PC-9 (cell line): ENCODE measurements at regions not wholly inside any gene's neighbourhood (a gene's known extent, or its start where the extent isn't known, plus 50 kb on each side); places are given as distances from the start of the nearest gene placed in this dataset.
A peak's percentile ranks its signal among the peaks of the same experiment; 100 is the strongest.

ENCODE experiments used
- BruUV-seq: library from RNA; stranded (reverse); fragments of 400-500 nt; replicated peaks from 2 replicates; lab custom pipeline; 2021; lab: Mats Ljungman, UMichigan
- CTCF ChIA-PET: fragments of 300-600 bp; sonication (Branson Sonifier 250); formaldehyde crosslinking; loops from one replicate; lab custom pipeline; 2022; ENCODE audit warnings: antibody characterized with exemption; lab: Charles Lee
- POLR2A ChIA-PET: fragments of 300-600 bp; sonication (Branson Sonifier 250); formaldehyde crosslinking; loops from one replicate; lab custom pipeline; 2022; ENCODE audit warnings: antibody characterized with exemption; ENCODE audit not compliant: unreplicated experiment; lab: Charles Lee
- DNase-seq, 2 experiments: peaks; one replicate each; pipeline versions ENCODE4 v3.0.0 to v3.0.0-alpha.2; 2015 to 2022; ENCODE audit warnings: mixed read lengths in 1 of 2
- H2AFZ ChIP-seq: fragments of 200-600 bp; sonication (generic); 2 replicates; pipeline ENCODE4 v1.8.1; 2017; ENCODE audit warnings: antibody characterized with exemption
- H3F3A ChIP-seq: fragments of 200-600 bp; sonication (generic); 2 replicates; pipeline ENCODE4 v1.8.1; 2017; ENCODE audit warnings: antibody characterized with exemption, mild to moderate bottlenecking, low read depth; ENCODE audit not compliant: insufficient read depth
- H3K27ac ChIP-seq: fragments of 200-600 bp; sonication (generic); 2 replicates; pipeline ENCODE4 v1.6.1; 2016; ENCODE audit warnings: mixed run types
- H3K27me3 ChIP-seq: fragments of 200-600 bp; sonication (generic); 2 replicates; pipeline ENCODE4 v1.6.1; 2016; ENCODE audit warnings: low read depth, mixed run types; ENCODE audit not compliant: insufficient read depth
- H3K36me3 ChIP-seq: fragments of 200-600 bp; sonication (generic); 2 replicates; pipeline ENCODE4 v1.6.1; 2016; ENCODE audit warnings: low read depth, mixed run types
- H3K4me1 ChIP-seq: fragments of 200-600 bp; sonication (generic); replicated peaks from 2 replicates; pipeline ENCODE4 v1.6.1; 2016; ENCODE audit warnings: mixed run types; ENCODE audit not compliant: insufficient read depth
- H3K4me2 ChIP-seq: fragments of 200-600 bp; sonication (generic); 2 replicates; pipeline ENCODE4 v1.6.1; 2017; ENCODE audit warnings: mixed run types
- H3K4me3 ChIP-seq: fragments of 200-600 bp; sonication (generic); 2 replicates; pipeline ENCODE4 v1.6.1; 2016; ENCODE audit warnings: mixed run types
- H3K79me2 ChIP-seq: fragments of 200-600 bp; sonication (generic); 2 replicates; pipeline ENCODE4 v1.6.1; 2017; ENCODE audit warnings: low read depth, mixed run types
- H3K9me2 ChIP-seq: fragments of 200-600 bp; sonication (generic); 2 replicates; pipeline ENCODE4 v1.8.1; 2017; ENCODE audit warnings: mild to moderate bottlenecking; ENCODE audit not compliant: insufficient read depth
- H3K9me3 ChIP-seq: fragments of 200-600 bp; sonication (generic); 2 replicates; pipeline ENCODE4 v1.8.1; 2016; ENCODE audit warnings: low read depth; ENCODE audit not compliant: insufficient read depth
- H4K20me1 ChIP-seq: fragments of 200-600 bp; sonication (generic); 2 replicates; pipeline ENCODE4 v1.8.1; 2017; ENCODE audit not compliant: insufficient read depth
- EZH2 ChIP-seq: fragments of 200-600 bp; sonication (generic); IDR thresholded peaks from 2 replicates; pipeline ENCODE4 v1.8.0; 2017; ENCODE audit warnings: antibody characterized with exemption, low read depth
- intact Hi-C: fragments of 100-400 bp; cut with micrococcal nuclease; formaldehyde crosslinking; loops from one replicate; pipeline ENCODE4 v1.10.0; 2022; ENCODE audit not compliant: unreplicated experiment
- TF ChIP-seq, protein P1 (sequence below): fragments of 200-600 bp; sonication (generic); conservative IDR thresholded peaks from 2 replicates; pipeline ENCODE4 v1.6.1; 2017; ENCODE audit warnings: mixed run types, antibody characterized with exemption, mild to moderate bottlenecking, moderate library complexity

GRCh38 chr6:21764989-21765388, 171.4 kb downstream of the SOX4 start:
- Histone ChIP-seq H3K4me3 (no peak overlapping the region), H3K9me2 (no peaks in the 10 kb centered on the region), H4K20me1 (no peaks in the 10 kb centered on the region), H2AFZ (no peak overlapping the region), H3K27ac (no peak overlapping the region), H3K27me3 (no peaks in the 10 kb centered on the region), H3K9me3 (no peaks in the 10 kb centered on the region), H3K4me2 (peak overlapping the region; percentile 29), H3K36me3 (no peaks in the 10 kb centered on the region), H3F3A (no peaks in the 10 kb centered on the region), H3K4me1 (peaks cover 37% of the 10 kb centered on the region), H3K79me2 (no peaks in the 10 kb centered on the region)
- intact Hi-C loops = loop anchor here (2.0 kb wide), 1 partner anchor 26 kb away; no protein-coding TSS in a partner anchor
- BruUV-seq = no TSS peak
- ChIA-PET CTCF (no interaction called here), POLR2A (no interaction called here)
- peak in 1 of 2 experiments; percentile 55 for DNase-seq
- TF ChIP-seq, protein P1, sequence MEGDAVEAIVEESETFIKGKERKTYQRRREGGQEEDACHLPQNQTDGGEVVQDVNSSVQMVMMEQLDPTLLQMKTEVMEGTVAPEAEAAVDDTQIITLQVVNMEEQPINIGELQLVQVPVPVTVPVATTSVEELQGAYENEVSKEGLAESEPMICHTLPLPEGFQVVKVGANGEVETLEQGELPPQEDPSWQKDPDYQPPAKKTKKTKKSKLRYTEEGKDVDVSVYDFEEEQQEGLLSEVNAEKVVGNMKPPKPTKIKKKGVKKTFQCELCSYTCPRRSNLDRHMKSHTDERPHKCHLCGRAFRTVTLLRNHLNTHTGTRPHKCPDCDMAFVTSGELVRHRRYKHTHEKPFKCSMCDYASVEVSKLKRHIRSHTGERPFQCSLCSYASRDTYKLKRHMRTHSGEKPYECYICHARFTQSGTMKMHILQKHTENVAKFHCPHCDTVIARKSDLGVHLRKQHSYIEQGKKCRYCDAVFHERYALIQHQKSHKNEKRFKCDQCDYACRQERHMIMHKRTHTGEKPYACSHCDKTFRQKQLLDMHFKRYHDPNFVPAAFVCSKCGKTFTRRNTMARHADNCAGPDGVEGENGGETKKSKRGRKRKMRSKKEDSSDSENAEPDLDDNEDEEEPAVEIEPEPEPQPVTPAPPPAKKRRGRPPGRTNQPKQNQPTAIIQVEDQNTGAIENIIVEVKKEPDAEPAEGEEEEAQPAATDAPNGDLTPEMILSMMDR = no peak
- TF ChIP-seq EZH2 = no peak

DNA sequence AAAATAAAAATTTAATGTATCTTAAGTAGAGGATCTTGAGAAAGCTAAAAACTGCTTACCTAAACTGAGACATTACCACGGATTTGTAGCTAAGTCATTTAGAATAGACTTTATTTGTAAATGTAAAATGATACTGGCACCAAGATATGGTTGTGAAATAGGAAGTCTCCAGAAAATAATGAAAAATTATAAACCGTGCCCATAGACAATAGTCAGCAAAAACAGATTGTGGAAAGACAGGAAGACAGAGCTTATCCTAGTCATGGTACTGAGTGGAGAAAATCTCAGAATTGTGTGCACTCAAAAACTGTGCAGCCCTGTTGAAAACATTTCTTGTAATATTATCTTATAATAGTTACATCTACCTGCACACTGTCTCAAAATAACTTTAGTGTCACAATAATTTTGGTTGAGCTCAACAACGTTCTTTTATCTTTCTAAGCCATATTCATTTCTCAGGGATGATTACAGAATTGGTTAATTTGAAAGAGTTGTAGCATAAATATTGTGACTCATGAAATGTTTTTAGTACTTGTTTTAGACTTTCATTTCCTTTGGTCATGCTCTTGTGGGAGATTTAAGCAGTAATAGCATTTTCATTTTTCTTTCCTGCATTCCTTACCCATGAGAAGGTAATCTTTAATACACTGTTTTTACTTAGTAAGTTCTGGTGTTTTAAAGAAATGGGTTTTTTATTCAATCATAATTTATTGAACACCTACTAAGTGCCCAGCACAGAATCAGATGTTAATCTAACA, 174.5 kb downstream of the SOX4 start:
- Histone ChIP-seq H3K4me2 (peak overlapping the region; percentile 34; the same call in 1 of the 2 replicates), H3K27me3 (no peaks in the 10 kb centered on the region), H3F3A (no peaks in the 10 kb centered on the region), H3K4me3 (no peak overlapping the region), H3K9me2 (no peaks in the 10 kb centered on the region), H2AFZ (no peak overlapping the region), H3K79me2 (no peaks in the 10 kb centered on the region), H4K20me1 (no peaks in the 10 kb centered on the region), H3K4me1 (peaks cover 40% of the 10 kb centered on the region), H3K9me3 (no peaks in the 10 kb centered on the region), H3K27ac (peak overlapping the region; percentile 39), H3K36me3 (no peaks in the 10 kb centered on the region)
- POLR2A ChIA-PET = interaction anchor here (0.6 to 0.7 kb wide), 2 partner anchors 37 to 377 kb away, joined by 3 to 4 read pairs; no protein-coding TSS in a partner anchor
- intact Hi-C loops = no loop called here
- peak in 1 of 2 experiments; percentile 64 for DNase-seq
- no peak for TF ChIP-seq EZH2
- TF ChIP-seq, protein P1 = no peak
- BruUV-seq = no TSS peak
- CTCF ChIA-PET = no interaction called here

- H3K4me3 ChIP-seq = no peak overlapping the region
- H3K4me1 ChIP-seq = peaks cover 40% of the 10 kb centered on the region
- H3K36me3 ChIP-seq = no peaks in the 10 kb centered on the region
- H3K9me2 ChIP-seq = no peaks in the 10 kb centered on the region
- no peak overlapping the region for H3K4me2 ChIP-seq
- no peaks in the 10 kb centered on the region for H4K20me1 ChIP-seq
- ChIA-PET CTCF (no interaction called here), POLR2A (interaction anchor here (0.6 to 0.7 kb wide), 3 partner anchors 17 to 1568 kb away, joined by 4 to 12 read pairs (median 4); no protein-coding TSS in a partner anchor)
- no TSS peak for BruUV-seq
- no peaks in the 10 kb centered on the region for H3K27me3 ChIP-seq
- H2AFZ ChIP-seq = no peak overlapping the region
- DNase-seq = no peak
- no peaks in the 10 kb centered on the region for H3K9me3 ChIP-seq
- intact Hi-C loops = no loop called here
- no peaks in the 10 kb centered on the region for H3F3A ChIP-seq
- no peaks in the 10 kb centered on the region for H3K79me2 ChIP-seq
- H3K27ac ChIP-seq = no peak overlapping the region
- TF ChIP-seq, protein P1 = no peak
- no peak for TF ChIP-seq EZH2
Observed at GRCh38 chr6:21769405-21769861, 175.9 kb downstream of the SOX4 start.
